HG03565 (cell line): ENCODE measurements at regions not wholly inside any gene's neighbourhood (a gene's known extent, or its start where the extent isn't known, plus 50 kb on each side); places are given as distances from the start of the nearest gene placed in this dataset.

Experiments used
- ATAC-seq: cut with Tn5 transposase; IDR thresholded peaks from one replicate; pipeline ENCODE4 v1.9.1; 2021; ENCODE audit warnings: mild to moderate bottlenecking, moderate library complexity; ENCODE audit not compliant: unreplicated experiment

DNA sequence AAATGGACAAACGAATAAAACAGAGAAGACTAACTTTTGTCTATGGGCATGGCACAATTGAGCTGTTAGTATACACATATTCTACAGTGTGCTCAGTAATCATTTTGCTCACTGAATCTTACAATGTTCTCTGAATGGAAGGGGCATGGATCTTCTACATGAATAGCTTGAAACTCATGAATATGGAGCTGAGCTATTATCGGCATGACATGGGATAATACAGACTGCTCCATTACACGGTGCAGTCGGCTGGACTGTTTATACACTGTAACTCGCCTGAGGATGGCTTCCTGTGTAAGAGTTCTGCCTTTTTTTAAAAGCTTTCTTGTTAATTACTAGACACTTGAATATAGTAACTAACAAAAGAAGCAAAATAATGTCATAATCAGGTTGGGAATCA lies 368.5 kb upstream of the MAD2L1 start:
- no peak for ATAC-seq

DNA sequence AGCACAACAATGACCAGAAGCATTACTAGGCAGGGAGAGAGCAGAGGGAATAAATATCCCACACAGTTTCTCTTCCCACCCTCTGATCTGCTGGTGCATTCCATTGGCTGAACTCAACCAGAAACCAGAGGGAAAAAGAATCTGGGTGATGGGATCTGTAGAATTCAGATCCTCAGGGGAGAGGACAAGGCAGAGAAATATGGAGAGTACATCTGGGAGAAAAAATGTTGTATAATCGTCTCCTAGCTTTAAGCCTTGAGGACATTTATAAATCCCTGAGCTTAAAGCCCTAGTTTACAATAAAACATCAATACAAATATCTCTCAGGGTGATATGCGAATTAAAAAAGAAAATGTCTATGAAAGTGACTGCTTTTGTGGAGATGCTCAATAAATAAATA lies 368.1 kb upstream of the MAD2L1 start:
- ATAC-seq: no peak

- ATAC-seq: no peak
Measured at GRCh38 chr4:120432301-120432860, 365.7 kb upstream of the MAD2L1 start.

DNA sequence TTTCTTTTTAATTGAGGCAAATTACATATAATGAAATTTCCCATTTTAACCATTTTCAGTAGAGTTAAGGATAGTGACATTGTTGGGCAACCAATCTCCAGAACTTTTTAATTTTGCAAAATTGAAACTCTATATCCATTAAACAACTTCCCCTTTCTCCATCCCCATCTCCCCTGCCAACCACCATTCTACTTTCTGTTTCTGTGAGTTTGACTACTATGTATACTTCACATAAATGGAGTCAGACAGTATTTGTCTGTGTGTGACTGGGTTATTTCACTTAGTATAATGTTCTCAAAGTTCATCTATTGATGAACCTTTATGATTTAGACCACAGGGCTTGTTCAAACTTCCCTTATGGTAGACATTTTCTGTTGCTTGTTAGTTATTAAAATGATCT lies 364.5 kb upstream of the MAD2L1 start:
- peak; percentile 39 for ATAC-seq

- no peak for ATAC-seq
Measured at GRCh38 chr4:120418146-120418545, 351.5 kb upstream of the MAD2L1 start.

- no peak for ATAC-seq
Measured at GRCh38 chr4:120415896-120416295, 349.2 kb upstream of the MAD2L1 start.

GRCh38 chr4:120406960-120407359 lies 340.3 kb upstream of the MAD2L1 start:
- ATAC-seq: no peak

DNA sequence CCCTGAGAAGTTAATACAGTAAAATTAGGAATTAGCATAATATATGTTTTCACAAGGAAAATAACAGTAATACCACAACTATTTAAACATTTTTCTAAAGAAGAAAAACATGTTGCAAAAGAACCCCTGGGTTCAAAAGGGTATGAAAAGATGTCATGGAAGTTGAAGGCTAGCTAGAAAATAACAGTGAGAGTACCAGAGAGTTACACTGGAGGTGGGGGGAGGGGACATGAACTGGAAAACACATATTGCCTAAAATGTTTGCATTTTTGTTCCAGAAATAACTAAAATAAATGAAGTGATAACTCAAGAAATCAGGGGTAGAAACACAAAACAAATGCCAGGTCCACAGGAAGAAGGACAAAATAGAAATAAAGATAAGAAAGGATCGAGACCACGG lies 336.6 kb upstream of the MAD2L1 start:
- no peak for ATAC-seq

GRCh38 chr4:120400441-120400840 lies 333.8 kb upstream of the MAD2L1 start:
- no peak for ATAC-seq

DNA sequence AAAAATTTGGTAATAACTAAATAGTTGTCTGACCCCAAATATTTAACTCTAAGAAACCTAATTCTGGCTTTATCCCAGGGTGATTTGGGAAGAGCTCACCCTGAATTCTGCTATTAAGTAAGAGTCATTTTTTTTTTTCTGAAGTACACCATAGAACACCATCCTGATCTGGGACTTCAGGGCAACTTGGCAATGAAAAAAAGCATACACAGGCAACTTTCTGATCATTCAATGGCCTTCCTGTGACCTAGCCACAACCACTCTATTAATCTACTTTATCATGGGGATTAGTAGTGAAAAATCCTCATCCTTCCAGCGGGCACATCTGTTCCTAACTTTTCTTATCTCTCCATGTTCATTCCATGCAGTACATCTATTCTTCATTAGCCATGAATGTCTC lies 333.2 kb upstream of the MAD2L1 start:
- no peak for ATAC-seq

GRCh38 chr4:120395746-120396145 lies 329.1 kb upstream of the MAD2L1 start:
- ATAC-seq: no peak

- ATAC-seq: no peak
Measured at GRCh38 chr4:120355881-120356280, 289.2 kb upstream of the MAD2L1 start.

DNA sequence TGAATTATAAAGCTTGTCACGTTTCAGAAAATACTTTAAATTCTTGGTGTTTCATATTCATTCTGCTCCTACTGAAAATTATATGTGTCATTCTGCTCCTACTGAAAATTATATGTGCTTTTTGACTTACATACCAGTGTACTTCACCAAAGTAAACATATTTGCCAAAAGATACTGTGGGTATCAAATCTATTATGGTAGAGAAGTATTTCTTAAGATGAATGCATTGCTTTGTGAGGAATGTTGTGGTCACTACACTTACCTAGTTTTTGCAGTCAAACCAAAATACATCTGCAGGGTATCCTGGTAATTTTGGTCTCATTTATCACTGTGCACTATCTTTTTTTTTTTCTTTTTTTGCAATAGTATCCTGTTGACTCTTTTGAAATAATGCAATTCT lies 287.7 kb upstream of the MAD2L1 start:
- no peak for ATAC-seq

- no peak for ATAC-seq
Measured at GRCh38 chr4:120353235-120353634, 286.6 kb upstream of the MAD2L1 start.

DNA sequence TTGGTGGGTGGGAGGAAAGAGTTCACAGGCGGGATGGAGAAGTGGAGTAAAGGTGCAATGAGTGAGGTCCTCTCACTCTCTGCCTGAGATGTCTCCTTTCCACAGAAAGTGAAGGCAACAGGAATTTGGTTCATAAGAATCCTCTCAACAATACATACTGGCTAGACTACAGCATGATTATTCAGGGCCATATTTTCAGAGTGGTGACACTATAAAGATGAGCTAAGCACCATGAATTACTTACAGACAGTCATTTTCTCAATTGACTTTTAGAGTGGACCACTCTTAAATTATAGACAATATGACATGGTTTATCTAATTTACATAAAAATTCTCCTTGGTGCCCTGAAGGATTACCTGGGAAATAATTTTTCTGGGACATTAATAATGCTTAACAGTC lies 286.1 kb upstream of the MAD2L1 start:
- no peak for ATAC-seq

DNA sequence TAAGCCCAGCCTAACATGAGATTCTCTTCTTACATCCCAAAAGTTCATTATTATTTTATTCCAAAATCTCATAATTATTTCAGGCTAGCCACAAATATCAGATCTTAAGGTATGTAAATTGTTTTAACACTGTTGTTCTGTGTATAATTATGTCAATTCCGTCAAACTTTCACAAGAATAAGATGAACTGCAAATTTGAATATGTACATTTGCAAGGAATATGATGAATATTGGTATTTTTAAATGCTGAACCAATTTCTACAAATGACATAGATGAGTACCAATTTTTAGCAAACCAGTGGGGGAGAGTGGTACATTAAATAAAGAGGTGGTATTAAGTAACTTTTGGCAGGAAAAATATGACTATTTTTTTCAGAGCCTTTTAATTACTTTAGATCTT lies 282.3 kb upstream of the MAD2L1 start:
- ATAC-seq: no peak

GRCh38 chr4:120348521-120348920 lies 281.9 kb upstream of the MAD2L1 start:
- ATAC-seq: no peak

DNA sequence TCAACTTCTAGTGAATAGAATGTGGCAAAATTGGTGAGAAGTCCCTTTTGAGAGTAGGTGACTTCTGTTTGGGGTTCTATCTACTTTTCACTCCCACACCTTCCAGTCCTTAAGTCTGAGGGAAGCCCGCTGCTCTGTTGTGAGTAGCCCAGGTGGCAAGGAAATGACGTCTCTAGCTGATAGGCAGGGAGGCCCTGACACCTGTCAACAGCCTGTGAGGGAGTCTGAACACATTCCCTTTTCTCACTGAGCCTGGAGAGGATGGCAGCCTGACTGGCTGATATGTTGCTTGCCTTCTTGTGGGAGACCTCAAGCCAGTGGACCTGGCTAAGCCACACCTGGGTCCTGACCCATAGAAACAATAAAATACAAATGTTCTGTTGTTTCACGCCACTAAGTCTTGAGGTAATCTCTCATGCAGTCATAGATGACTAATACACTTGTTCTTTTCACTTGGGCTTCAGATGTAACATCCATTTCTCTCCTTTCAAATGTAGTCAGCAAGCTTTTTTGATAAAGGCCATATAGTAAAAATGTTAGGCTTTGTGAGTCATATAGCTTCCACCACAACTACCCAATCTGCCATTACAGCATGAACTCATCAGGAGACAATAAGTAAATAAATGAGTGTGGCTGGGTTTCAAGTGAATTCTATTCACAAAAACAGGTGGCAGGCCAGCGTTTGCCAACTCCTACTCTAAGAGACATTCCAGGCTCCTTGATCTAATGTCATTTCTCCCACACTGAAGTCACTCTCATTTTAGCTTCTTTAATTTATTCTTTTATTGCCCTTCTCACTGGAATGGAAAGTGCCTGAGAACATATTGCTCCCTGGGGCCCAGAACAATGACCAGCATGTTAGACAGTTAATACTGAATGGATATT lies 265.1 kb upstream of the MAD2L1 start:
- ATAC-seq: peak; percentile 81

DNA sequence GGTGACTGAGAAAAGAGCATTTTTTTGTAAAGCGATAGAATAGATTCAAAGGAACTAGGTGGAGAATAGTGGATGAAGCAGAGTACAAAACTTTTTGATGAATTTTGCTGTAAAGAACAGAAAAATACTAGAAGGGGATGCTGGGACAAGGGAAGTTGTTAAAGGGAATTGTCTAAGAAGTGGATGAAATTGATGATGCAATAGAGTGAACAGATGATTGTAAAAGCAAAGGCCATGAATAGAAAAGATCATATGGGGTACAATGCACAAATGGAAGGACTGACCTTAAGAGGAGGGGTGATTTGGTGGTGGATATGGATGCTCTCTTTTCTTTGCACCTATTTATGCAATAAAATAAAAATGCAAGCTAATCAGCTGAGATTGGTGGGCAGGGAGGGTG lies 262.7 kb upstream of the MAD2L1 start:
- ATAC-seq: no peak

- no peak for ATAC-seq
Measured at GRCh38 chr4:120327276-120327675, 260.6 kb upstream of the MAD2L1 start.

DNA sequence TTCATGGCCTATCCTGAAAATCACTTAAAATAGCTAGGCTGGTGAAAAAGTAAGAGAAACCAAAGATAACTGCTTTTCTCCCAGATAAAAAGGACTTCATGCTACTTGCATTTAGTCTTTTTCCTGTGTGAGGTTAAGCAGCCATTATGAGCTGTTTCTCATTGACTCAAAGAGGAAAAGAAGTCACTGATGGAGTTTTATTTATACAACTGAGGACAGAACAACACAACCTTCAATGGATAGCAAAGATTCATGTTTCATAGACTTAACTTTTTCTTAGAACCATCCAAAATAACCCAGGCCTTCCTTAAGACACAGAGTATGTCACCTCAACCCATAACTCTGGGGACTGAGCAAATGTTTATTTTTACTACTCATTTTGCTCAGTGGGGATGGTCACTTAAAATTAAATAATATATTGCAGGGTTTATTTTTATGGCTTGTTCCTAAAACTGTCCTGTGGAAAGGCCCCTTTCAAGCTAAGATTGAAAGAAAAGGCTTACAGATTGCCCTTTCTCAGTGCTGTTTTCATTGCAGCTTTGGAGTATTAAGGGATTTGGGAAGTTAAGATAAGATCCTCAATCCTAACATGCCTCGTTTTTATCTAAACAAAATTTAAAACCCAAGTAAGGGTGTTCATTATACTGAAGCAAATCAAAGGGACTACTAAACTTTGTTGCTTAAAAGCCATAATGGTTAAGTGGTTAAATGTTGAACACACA lies 252.6 kb upstream of the MAD2L1 start:
- no peak for ATAC-seq
